ENCODE measurements at regions not wholly inside any gene's neighbourhood (a gene's known extent, or its start where the extent isn't known, plus 50 kb on each side); places are given as distances from the start of the nearest gene placed in this dataset.

GRCh38 chr17:27982688-27983087 lies 59.8 kb upstream of the NLK start:
- DNase-seq (ENCODE audit: low read depth in 1 of 2, low spot score in 1 of 2), result no peak
- no peak for TF ChIP-seq PHF8 (IDR thresholded peaks at IDR 0.05; ENCODE audit: borderline replicate concordance, low read depth)
- no peak for FAIRE-seq
- peaks cover 10% of the 10 kb centered on the region; the same call in 2 of the 3 replicates for H3K4me1 ChIP-seq
- H3K4me3 ChIP-seq, result no peak overlapping the region
- H3K4me2 ChIP-seq, result no peak overlapping the region
- no peaks in the 10 kb centered on the region for H3K9me3 ChIP-seq
- POLR2A ChIA-PET, result no interaction called here
- no peak overlapping the region for H3K27ac ChIP-seq
- 74% methylated on average over 2 of the region's 2 CpGs for WGBS (ENCODE audit: missing lambda C conversion rate)
- CTCF ChIA-PET, result interaction anchor here (0.7 to 1.3 kb wide), 2 partner anchors 225 to 281 kb away, joined by 3 read pairs; no protein-coding TSS in a partner anchor
- no peak for ATAC-seq

DNA sequence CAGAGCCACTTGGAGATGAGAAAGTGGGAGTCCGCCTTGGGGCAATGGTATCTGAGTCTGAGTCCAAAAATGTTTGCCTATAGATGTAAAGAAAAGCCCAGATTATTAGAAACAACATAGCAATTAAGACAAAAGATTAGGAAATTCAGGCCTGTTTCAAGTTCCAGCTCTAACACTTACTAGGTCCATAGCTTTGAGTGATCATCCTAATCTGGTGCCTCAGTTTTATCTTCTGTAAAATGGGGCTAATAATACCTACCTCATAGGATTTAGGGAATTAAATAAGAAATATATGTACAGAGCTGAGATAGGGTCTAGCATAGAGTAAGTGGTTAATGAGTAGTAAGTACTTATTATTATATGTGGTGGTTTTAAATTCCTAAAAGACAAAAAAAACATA lies 58.6 kb upstream of the NLK start:
- ATAC-seq (no peak), FAIRE-seq (no peak), DNase-seq (ENCODE audit: low read depth in 1 of 2, low spot score in 1 of 2) (no peak)
- no peak for TF ChIP-seq POLR2A (IDR thresholded peaks at IDR 0.05; ENCODE audit: low read length)
- TF ChIP-seq, protein P1, sequence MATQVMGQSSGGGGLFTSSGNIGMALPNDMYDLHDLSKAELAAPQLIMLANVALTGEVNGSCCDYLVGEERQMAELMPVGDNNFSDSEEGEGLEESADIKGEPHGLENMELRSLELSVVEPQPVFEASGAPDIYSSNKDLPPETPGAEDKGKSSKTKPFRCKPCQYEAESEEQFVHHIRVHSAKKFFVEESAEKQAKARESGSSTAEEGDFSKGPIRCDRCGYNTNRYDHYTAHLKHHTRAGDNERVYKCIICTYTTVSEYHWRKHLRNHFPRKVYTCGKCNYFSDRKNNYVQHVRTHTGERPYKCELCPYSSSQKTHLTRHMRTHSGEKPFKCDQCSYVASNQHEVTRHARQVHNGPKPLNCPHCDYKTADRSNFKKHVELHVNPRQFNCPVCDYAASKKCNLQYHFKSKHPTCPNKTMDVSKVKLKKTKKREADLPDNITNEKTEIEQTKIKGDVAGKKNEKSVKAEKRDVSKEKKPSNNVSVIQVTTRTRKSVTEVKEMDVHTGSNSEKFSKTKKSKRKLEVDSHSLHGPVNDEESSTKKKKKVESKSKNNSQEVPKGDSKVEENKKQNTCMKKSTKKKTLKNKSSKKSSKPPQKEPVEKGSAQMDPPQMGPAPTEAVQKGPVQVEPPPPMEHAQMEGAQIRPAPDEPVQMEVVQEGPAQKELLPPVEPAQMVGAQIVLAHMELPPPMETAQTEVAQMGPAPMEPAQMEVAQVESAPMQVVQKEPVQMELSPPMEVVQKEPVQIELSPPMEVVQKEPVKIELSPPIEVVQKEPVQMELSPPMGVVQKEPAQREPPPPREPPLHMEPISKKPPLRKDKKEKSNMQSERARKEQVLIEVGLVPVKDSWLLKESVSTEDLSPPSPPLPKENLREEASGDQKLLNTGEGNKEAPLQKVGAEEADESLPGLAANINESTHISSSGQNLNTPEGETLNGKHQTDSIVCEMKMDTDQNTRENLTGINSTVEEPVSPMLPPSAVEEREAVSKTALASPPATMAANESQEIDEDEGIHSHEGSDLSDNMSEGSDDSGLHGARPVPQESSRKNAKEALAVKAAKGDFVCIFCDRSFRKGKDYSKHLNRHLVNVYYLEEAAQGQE (IDR thresholded peaks at IDR 0.05), result no peak
- no peak for TF ChIP-seq NR3C1 (IDR thresholded peaks at IDR 0.05)
- TF ChIP-seq ZFP36 (IDR thresholded peaks at IDR 0.05; ENCODE audit: borderline replicate concordance, partially characterized antibody), result no peak
- TF ChIP-seq CHD2 (IDR thresholded peaks at IDR 0.05; ENCODE audit: low read length, partially characterized antibody), result no peak
- TF ChIP-seq JUNB (IDR thresholded peaks at IDR 0.05), result no peak
- TF ChIP-seq CEBPB (IDR thresholded peaks at IDR 0.05), result no peak
- no peak for TF ChIP-seq EHMT2 (IDR thresholded peaks at IDR 0.05; ENCODE audit: low read depth)
- TF ChIP-seq FOSL2 (IDR thresholded peaks at IDR 0.05), result no peak
- TF ChIP-seq FOSL2 (CRISPR knock-in tag; IDR thresholded peaks at IDR 0.05), result no peak
- no peak for TF ChIP-seq CTCF (IDR thresholded peaks at IDR 0.05)
- TF ChIP-seq BHLHE40 (IDR thresholded peaks at IDR 0.05; ENCODE audit: low read depth, low read length), result no peak
- no peak for TF ChIP-seq GATA3 (IDR thresholded peaks at IDR 0.05; ENCODE audit: borderline replicate concordance)
- no peak for TF ChIP-seq ZNF302 (CRISPR knock-in tag; IDR thresholded peaks at IDR 0.05)
- TF ChIP-seq PHF8 (IDR thresholded peaks at IDR 0.05; ENCODE audit: borderline replicate concordance, low read depth), result no peak
- no peak for TF ChIP-seq KDM1A (IDR thresholded peaks at IDR 0.05; ENCODE audit: low read depth)
- TF ChIP-seq FOSB (CRISPR knock-in tag; IDR thresholded peaks at IDR 0.05), result no peak
- no peak for TF ChIP-seq ZC3H11A (IDR thresholded peaks at IDR 0.05)
- TF ChIP-seq, protein P2, sequence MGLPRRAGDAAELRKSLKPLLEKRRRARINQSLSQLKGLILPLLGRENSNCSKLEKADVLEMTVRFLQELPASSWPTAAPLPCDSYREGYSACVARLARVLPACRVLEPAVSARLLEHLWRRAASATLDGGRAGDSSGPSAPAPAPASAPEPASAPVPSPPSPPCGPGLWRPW (IDR thresholded peaks at IDR 0.05), result no peak
- no peak for TF ChIP-seq CHD4 (IDR thresholded peaks at IDR 0.05; ENCODE audit: borderline replicate concordance)
- Histone ChIP-seq H3K4me3 (no peak overlapping the region), H3K9me3 (no peaks in the 10 kb centered on the region), H3K27ac (no peak overlapping the region), H3K4me2 (no peak overlapping the region), H3K4me1 (peaks cover 10% of the 10 kb centered on the region; the same call in 2 of the 3 replicates)
- ChIA-PET CTCF (no interaction called here), POLR2A (no interaction called here)
- 52% methylated on average over 1 of the region's 1 CpG for WGBS (ENCODE audit: missing lambda C conversion rate)

- FAIRE-seq (no peak), DNase-seq (ENCODE audit: low read depth in 1 of 2, low spot score in 1 of 2) (no peak), ATAC-seq (no peak)
- Histone ChIP-seq H3K4me1 (peaks cover 10% of the 10 kb centered on the region; the same call in 2 of the 3 replicates), H3K27ac (no peak overlapping the region), H3K4me2 (no peak overlapping the region), H3K4me3 (no peak overlapping the region), H3K9me3 (no peaks in the 10 kb centered on the region)
- POLR2A ChIA-PET, result no interaction called here
- 45% methylated on average over 7 of the region's 7 CpGs for WGBS (ENCODE audit: missing lambda C conversion rate)
- CTCF ChIA-PET, result no interaction called here
- no peak for TF ChIP-seq KDM1A (IDR thresholded peaks at IDR 0.05; ENCODE audit: low read depth)
- TF ChIP-seq, protein P3, sequence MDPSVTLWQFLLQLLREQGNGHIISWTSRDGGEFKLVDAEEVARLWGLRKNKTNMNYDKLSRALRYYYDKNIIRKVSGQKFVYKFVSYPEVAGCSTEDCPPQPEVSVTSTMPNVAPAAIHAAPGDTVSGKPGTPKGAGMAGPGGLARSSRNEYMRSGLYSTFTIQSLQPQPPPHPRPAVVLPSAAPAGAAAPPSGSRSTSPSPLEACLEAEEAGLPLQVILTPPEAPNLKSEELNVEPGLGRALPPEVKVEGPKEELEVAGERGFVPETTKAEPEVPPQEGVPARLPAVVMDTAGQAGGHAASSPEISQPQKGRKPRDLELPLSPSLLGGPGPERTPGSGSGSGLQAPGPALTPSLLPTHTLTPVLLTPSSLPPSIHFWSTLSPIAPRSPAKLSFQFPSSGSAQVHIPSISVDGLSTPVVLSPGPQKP (IDR thresholded peaks at IDR 0.05; ENCODE audit: low read depth, low read length), result no peak
- TF ChIP-seq, protein P4, sequence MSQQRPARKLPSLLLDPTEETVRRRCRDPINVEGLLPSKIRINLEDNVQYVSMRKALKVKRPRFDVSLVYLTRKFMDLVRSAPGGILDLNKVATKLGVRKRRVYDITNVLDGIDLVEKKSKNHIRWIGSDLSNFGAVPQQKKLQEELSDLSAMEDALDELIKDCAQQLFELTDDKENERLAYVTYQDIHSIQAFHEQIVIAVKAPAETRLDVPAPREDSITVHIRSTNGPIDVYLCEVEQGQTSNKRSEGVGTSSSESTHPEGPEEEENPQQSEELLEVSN (IDR thresholded peaks at IDR 0.05; ENCODE audit: borderline replicate concordance, low read depth), result no peak
- TF ChIP-seq NR3C1 (IDR thresholded peaks at IDR 0.05), result no peak
- no peak for TF ChIP-seq JUN (IDR thresholded peaks at IDR 0.05)
- no peak for TF ChIP-seq HOXB13 (CRISPR knock-in tag; IDR thresholded peaks at IDR 0.05; ENCODE audit: low read depth)
- no peak for TF ChIP-seq PHF8 (IDR thresholded peaks at IDR 0.05; ENCODE audit: borderline replicate concordance, low read depth)
- TF ChIP-seq ZSCAN20 (CRISPR knock-in tag; IDR thresholded peaks at IDR 0.05), result no peak
- TF ChIP-seq NPAS2 (CRISPR knock-in tag; IDR thresholded peaks at IDR 0.05; ENCODE audit: borderline replicate concordance), result no peak
- TF ChIP-seq KDM5A (IDR thresholded peaks at IDR 0.05), result no peak
- no peak for TF ChIP-seq ZFP36 (IDR thresholded peaks at IDR 0.05; ENCODE audit: borderline replicate concordance, partially characterized antibody)
- no peak for TF ChIP-seq CHD4 (IDR thresholded peaks at IDR 0.05; ENCODE audit: borderline replicate concordance)
- TF ChIP-seq HDAC2 (IDR thresholded peaks at IDR 0.05), result no peak
- no peak for TF ChIP-seq RCOR1 (IDR thresholded peaks at IDR 0.05; ENCODE audit: low read depth, low read length)
- TF ChIP-seq JUNB (IDR thresholded peaks at IDR 0.05), result no peak
Measured at GRCh38 chr17:27984404-27984803, 58.1 kb upstream of the NLK start.
